22Rv1 (cell line): ENCODE measurements at regions not wholly inside any gene's neighbourhood (a gene's known extent, or its start where the extent isn't known, plus 50 kb on each side); places are given as distances from the start of the nearest gene placed in this dataset.

Source experiments
- ZFX ChIP-seq: fragments of 450-650 bp; IDR thresholded peaks from 2 replicates; pipeline ENCODE4 v1.6.1; 2017; ENCODE audit warnings: antibody characterized with exemption, borderline replicate concordance
- TF ChIP-seq, protein P1 (sequence below): fragments of 450-650 bp; IDR thresholded peaks from 2 replicates; pipeline ENCODE4 v1.5.1; 2017; ENCODE audit warnings: mild to moderate bottlenecking

DNA sequence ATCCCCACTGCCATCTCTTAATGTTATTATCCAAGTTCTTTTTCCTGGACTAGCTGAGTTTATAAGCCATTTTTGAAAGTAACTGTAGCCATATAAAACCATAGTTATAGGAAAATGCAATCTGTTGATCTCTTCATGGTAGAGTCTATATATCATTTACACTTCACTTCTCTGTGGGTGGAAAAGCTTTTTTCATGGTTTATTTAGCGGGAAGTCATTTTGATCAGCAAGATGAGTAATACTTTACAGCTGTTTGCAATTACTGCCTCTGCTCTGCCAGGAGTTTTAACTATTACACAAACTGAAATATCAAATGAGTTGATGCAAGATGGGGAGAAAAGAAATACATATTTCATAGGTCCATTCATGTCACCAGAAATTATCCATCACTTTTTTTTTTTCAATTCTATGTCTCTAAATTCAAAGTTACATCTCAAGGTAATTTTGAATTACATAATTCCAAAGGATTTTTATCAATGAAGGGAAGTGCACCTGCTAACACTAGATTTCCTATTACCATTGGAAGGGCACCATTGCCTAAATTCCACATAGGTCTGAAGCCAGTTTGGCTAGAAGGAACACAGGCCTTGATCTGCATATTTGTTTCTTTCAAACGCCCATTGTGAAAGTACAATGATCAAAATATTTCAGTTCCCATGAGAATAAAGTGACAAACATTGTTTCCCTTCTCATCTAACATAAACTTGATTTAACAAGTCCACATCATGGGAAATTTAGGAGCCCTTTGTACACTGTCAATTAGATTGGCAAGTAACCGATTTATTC, 296.7 kb downstream of the ZNF326 start:
- TF ChIP-seq, protein P1, sequence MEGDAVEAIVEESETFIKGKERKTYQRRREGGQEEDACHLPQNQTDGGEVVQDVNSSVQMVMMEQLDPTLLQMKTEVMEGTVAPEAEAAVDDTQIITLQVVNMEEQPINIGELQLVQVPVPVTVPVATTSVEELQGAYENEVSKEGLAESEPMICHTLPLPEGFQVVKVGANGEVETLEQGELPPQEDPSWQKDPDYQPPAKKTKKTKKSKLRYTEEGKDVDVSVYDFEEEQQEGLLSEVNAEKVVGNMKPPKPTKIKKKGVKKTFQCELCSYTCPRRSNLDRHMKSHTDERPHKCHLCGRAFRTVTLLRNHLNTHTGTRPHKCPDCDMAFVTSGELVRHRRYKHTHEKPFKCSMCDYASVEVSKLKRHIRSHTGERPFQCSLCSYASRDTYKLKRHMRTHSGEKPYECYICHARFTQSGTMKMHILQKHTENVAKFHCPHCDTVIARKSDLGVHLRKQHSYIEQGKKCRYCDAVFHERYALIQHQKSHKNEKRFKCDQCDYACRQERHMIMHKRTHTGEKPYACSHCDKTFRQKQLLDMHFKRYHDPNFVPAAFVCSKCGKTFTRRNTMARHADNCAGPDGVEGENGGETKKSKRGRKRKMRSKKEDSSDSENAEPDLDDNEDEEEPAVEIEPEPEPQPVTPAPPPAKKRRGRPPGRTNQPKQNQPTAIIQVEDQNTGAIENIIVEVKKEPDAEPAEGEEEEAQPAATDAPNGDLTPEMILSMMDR, result no peak
- TF ChIP-seq ZFX, result no peak
